Calu3 (cell line): ENCODE measurements at regions not wholly inside any gene's neighbourhood (a gene's known extent, or its start where the extent isn't known, plus 50 kb on each side); places are given as distances from the start of the nearest gene placed in this dataset.

ENCODE experiments used
- BruUV-seq: library from RNA; stranded (reverse); fragments of 400-500 nt; replicated peaks from 2 replicates; lab custom pipeline; 2021; lab: Mats Ljungman, UMichigan
- CTCF ChIA-PET: fragments of 300-600 bp; sonication (Branson Sonifier 250); formaldehyde crosslinking; loops from one replicate; lab custom pipeline; 2022; ENCODE audit warnings: antibody characterized with exemption; lab: Charles Lee
- DNase-seq: peaks from one replicate; pipeline ENCODE4 v3.0.0; 2022
- H3K27ac Mint-ChIP-seq: one replicate; pipeline ENCODE4 v1.8.0; 2022; ENCODE audit warnings: mixed read lengths; ENCODE audit not compliant: unreplicated experiment
- H3K27me3 Mint-ChIP-seq: one replicate; pipeline ENCODE4 v1.8.0; 2022; ENCODE audit warnings: mixed read lengths; ENCODE audit not compliant: unreplicated experiment
- H3K36me3 Mint-ChIP-seq: one replicate; pipeline ENCODE4 v1.8.0; 2022; ENCODE audit warnings: mild to moderate bottlenecking, moderate library complexity, mixed read lengths; ENCODE audit not compliant: insufficient read depth, unreplicated experiment
- H3K4me1 Mint-ChIP-seq: one replicate; pipeline ENCODE4 v1.8.0; 2022; ENCODE audit warnings: mild to moderate bottlenecking, low read depth, mixed read lengths; ENCODE audit not compliant: unreplicated experiment
- H3K4me3 Mint-ChIP-seq: one replicate; pipeline ENCODE4 v1.8.0; 2022; ENCODE audit warnings: mild to moderate bottlenecking, low read depth, moderate library complexity, mixed read lengths; ENCODE audit not compliant: unreplicated experiment
- H3K9me3 Mint-ChIP-seq: one replicate; pipeline ENCODE4 v1.8.0; 2022; ENCODE audit warnings: low read depth, mixed read lengths; ENCODE audit not compliant: unreplicated experiment
- intact Hi-C: fragments of 100-400 bp; cut with micrococcal nuclease; formaldehyde crosslinking; loops from one replicate; pipeline ENCODE4 v1.10.0; 2022; ENCODE audit not compliant: unreplicated experiment
- TF ChIP-seq, protein P1 (sequence below): fragments of 200-600 bp; IDR thresholded peaks from one replicate; pipeline ENCODE4 v1.8.0; 2022; ENCODE audit warnings: antibody characterized with exemption; ENCODE audit not compliant: unreplicated experiment

DNA sequence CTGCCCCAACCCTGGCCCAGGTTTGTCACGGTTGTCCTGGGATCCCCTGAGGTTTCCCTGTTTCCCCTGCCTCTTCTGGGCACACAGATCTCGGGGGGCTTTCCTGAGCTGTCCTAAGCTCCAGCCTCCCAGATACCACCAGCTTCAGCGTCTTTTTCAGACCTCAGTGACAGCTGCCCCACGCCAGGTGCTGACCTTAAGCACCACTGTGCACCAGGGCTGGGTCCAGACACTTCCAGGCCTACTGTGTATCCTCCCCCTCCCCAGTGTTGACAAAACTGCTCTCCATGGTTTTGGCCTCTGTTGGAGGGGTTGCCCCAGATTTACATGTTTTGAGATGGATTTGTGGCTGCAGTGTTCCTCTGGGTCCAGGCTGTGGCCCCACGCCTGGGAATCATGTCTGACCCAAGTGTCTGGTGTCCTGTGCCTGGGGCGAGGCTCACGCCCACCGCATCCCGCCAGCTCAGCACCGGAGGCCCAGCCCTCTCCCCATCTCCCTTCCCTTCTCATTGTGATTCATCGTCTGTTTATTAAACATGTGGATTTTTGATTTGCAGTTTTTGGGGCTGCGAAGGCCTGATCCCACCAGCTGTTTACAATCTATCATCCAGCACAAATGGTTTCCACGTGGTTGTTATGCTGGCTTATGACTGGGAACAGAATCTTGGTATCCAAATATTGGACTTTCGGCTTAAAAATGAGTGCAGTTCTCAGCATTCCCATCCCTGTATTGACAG, 82.1 kb downstream of the METRNL start:
- H3K4me1 Mint-ChIP-seq = no peaks in the 10 kb centered on the region
- no peak overlapping the region for H3K27ac Mint-ChIP-seq
- TF ChIP-seq, protein P1, sequence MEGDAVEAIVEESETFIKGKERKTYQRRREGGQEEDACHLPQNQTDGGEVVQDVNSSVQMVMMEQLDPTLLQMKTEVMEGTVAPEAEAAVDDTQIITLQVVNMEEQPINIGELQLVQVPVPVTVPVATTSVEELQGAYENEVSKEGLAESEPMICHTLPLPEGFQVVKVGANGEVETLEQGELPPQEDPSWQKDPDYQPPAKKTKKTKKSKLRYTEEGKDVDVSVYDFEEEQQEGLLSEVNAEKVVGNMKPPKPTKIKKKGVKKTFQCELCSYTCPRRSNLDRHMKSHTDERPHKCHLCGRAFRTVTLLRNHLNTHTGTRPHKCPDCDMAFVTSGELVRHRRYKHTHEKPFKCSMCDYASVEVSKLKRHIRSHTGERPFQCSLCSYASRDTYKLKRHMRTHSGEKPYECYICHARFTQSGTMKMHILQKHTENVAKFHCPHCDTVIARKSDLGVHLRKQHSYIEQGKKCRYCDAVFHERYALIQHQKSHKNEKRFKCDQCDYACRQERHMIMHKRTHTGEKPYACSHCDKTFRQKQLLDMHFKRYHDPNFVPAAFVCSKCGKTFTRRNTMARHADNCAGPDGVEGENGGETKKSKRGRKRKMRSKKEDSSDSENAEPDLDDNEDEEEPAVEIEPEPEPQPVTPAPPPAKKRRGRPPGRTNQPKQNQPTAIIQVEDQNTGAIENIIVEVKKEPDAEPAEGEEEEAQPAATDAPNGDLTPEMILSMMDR = no peak
- no peak overlapping the region for H3K4me3 Mint-ChIP-seq
- intact Hi-C loops = no loop called here
- no peaks in the 10 kb centered on the region for H3K36me3 Mint-ChIP-seq
- H3K9me3 Mint-ChIP-seq = no peaks in the 10 kb centered on the region
- CTCF ChIA-PET = no interaction called here
- BruUV-seq = no TSS peak
- H3K27me3 Mint-ChIP-seq = peaks cover 82% of the 10 kb centered on the region
- DNase-seq = no peak

GRCh38 chr17:83162035-83162745, 82.8 kb downstream of the METRNL start:
- TF ChIP-seq, protein P1 = no peak
- intact Hi-C loops = no loop called here
- no peak overlapping the region for H3K4me3 Mint-ChIP-seq
- H3K9me3 Mint-ChIP-seq = no peaks in the 10 kb centered on the region
- CTCF ChIA-PET = no interaction called here
- no TSS peak for BruUV-seq
- H3K36me3 Mint-ChIP-seq = no peaks in the 10 kb centered on the region
- H3K27ac Mint-ChIP-seq = no peak overlapping the region
- no peaks in the 10 kb centered on the region for H3K4me1 Mint-ChIP-seq
- DNase-seq = no peak
- peaks cover 88% of the 10 kb centered on the region for H3K27me3 Mint-ChIP-seq

DNA sequence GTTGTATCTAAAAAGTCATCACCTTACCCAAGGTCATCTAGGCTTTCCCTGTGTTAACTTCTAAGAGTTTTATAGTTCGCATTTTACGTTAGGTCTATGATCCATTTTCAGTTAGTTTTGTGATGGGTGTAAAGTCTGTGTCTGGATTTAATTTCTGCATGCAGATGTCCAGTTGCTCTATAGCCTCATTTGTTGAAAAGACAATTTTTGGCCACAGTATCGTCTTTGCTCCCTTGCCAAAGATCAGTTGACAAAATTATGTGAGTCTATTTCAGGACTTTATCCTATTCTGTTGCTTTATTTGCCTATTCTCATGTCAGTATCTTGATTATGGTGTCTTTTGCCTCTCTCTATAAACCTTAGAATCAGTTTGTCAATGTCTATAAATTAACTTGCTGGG, 85.1 kb downstream of the METRNL start:
- no peaks in the 10 kb centered on the region for H3K36me3 Mint-ChIP-seq
- no peak overlapping the region for H3K4me3 Mint-ChIP-seq
- no peaks in the 10 kb centered on the region for H3K4me1 Mint-ChIP-seq
- H3K27ac Mint-ChIP-seq = no peak overlapping the region
- CTCF ChIA-PET = no interaction called here
- H3K9me3 Mint-ChIP-seq = no peaks in the 10 kb centered on the region
- intact Hi-C loops = no loop called here
- no TSS peak for BruUV-seq
- TF ChIP-seq, protein P1 = no peak
- no peak for DNase-seq
- peaks cover 97% of the 10 kb centered on the region for H3K27me3 Mint-ChIP-seq

DNA sequence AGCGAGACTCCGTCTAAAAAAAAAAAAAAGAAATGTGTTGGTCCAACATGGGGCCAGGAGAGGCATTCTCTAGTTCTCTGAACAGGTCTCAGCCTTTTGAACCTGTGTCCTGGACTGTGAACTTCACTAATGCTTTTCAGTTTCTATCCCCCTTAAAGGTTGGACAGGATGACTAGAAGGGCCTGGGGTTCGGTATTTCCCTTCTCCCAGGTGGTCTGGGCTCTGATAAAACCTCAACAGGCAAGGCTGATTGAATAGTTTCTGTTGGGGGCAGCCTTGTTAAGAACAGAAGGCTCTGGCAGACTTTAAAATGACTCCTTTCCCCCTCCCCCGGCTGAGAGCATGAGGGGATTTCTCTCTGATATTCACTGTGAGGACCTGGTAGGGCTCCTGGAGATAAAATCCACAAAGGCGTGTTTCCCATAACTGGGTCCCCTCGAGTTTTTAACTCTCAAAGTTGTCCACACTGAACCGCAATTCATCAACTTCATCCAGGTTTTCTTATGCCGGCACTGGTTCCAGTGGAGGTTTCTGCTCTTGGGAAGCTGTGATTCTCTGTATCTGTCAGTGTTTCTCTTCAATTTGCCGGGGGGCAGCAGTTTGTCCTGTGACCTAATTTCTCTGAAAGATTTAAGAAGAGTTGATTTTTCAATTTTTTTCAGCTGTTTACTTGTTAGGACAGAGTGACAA, 91.3 kb downstream of the METRNL start:
- no peak overlapping the region for H3K27ac Mint-ChIP-seq
- TF ChIP-seq, protein P1 = no peak
- peaks cover 3% of the 10 kb centered on the region for H3K36me3 Mint-ChIP-seq
- H3K4me1 Mint-ChIP-seq = no peaks in the 10 kb centered on the region
- CTCF ChIA-PET = interaction anchor here (0.6 kb wide), 1 partner anchor 119 kb away, joined by 3 read pairs; no protein-coding TSS in a partner anchor
- H3K27me3 Mint-ChIP-seq = peaks cover 71% of the 10 kb centered on the region
- H3K4me3 Mint-ChIP-seq = no peak overlapping the region
- H3K9me3 Mint-ChIP-seq = no peaks in the 10 kb centered on the region
- intact Hi-C loops = no loop called here
- BruUV-seq = no TSS peak
- DNase-seq = no peak
